ENCODE measurements at regions not wholly inside any gene's neighbourhood (a gene's known extent, or its start where the extent isn't known, plus 50 kb on each side); places are given as distances from the start of the nearest gene placed in this dataset.

- DNase-seq = no peak
Measured at GRCh38 chr15:99511866-99512661, 53.7 kb upstream of the MEF2A start.

GRCh38 chr15:99514306-99514705, 51.5 kb upstream of the MEF2A start:
- DNase-seq = no peak

All from HCEC 1CT (cell line).